ENCODE measurements at regions not wholly inside any gene's neighbourhood (a gene's known extent, or its start where the extent isn't known, plus 50 kb on each side); places are given as distances from the start of the nearest gene placed in this dataset.
A peak's percentile ranks its signal among the peaks of the same experiment; 100 is the strongest.

GRCh38 chr7:159197066-159197975 is 52.7 kb upstream of the VIPR2 start:
- Histone ChIP-seq H3K9me2 (ENCODE audit: insufficient read depth) (no peaks in the 10 kb centered on the region), H3K27me3 (ENCODE audit: insufficient read depth) (no peaks in the 10 kb centered on the region), H3K4me1 (ENCODE audit: insufficient read depth) (no peaks in the 10 kb centered on the region), H4K20me1 (replicated peaks; ENCODE audit: insufficient read depth) (no peaks in the 10 kb centered on the region), H3K79me2 (replicated peaks; ENCODE audit: insufficient read depth) (no peaks in the 10 kb centered on the region), H3F3A (replicated peaks; ENCODE audit: low read depth) (no peaks in the 10 kb centered on the region), H3K4me3 (no peak overlapping the region), H3K27ac (ENCODE audit: low read depth) (no peak overlapping the region), H2AFZ (no peak overlapping the region), H3K36me3 (ENCODE audit: insufficient read depth) (no peaks in the 10 kb centered on the region), H3K4me2 (no peak overlapping the region)
- Mint-ChIP-seq H3K9me3 (peaks cover 89% of the 10 kb centered on the region), H3K4me1 (no peaks in the 10 kb centered on the region), H3K27me3 (ENCODE audit: insufficient read depth, low read depth, poor library complexity) (no peaks in the 10 kb centered on the region), H3K27ac (no peak overlapping the region), H3K4me3 (no peak overlapping the region), H3K36me3 (ENCODE audit: low read depth) (peaks cover 18% of the 10 kb centered on the region; the same call in 2 of the 3 replicates)
- TF ChIP-seq, protein P1, sequence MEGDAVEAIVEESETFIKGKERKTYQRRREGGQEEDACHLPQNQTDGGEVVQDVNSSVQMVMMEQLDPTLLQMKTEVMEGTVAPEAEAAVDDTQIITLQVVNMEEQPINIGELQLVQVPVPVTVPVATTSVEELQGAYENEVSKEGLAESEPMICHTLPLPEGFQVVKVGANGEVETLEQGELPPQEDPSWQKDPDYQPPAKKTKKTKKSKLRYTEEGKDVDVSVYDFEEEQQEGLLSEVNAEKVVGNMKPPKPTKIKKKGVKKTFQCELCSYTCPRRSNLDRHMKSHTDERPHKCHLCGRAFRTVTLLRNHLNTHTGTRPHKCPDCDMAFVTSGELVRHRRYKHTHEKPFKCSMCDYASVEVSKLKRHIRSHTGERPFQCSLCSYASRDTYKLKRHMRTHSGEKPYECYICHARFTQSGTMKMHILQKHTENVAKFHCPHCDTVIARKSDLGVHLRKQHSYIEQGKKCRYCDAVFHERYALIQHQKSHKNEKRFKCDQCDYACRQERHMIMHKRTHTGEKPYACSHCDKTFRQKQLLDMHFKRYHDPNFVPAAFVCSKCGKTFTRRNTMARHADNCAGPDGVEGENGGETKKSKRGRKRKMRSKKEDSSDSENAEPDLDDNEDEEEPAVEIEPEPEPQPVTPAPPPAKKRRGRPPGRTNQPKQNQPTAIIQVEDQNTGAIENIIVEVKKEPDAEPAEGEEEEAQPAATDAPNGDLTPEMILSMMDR (conservative IDR thresholded peaks at IDR 0.05; ENCODE audit: low read depth in 2 of 2): no peak
- no peak for TF ChIP-seq EZH2phosphoT487 (IDR thresholded peaks at IDR 0.05; ENCODE audit: unreplicated experiment)
- ATAC-seq (peak; percentile 85), DNase-seq (ENCODE audit: low spot score) (peak; percentile 23)

- H3K79me2 ChIP-seq (replicated peaks; ENCODE audit: insufficient read depth): no peaks in the 10 kb centered on the region
- no peaks in the 10 kb centered on the region for H3K9me2 ChIP-seq (ENCODE audit: insufficient read depth)
- no peaks in the 10 kb centered on the region for H3K27me3 ChIP-seq (ENCODE audit: insufficient read depth)
- H3F3A ChIP-seq (replicated peaks; ENCODE audit: low read depth): no peaks in the 10 kb centered on the region
- H2AFZ ChIP-seq: no peak overlapping the region
- Mint-ChIP-seq H3K4me1 (peaks cover 2% of the 10 kb centered on the region; the same call in 1 of the 3 replicates), H3K9me3 (peaks cover 89% of the 10 kb centered on the region), H3K27me3 (ENCODE audit: insufficient read depth, low read depth, poor library complexity) (no peaks in the 10 kb centered on the region), H3K4me3 (no peak overlapping the region), H3K36me3 (ENCODE audit: low read depth) (peaks cover 21% of the 10 kb centered on the region; the same call in 2 of the 3 replicates), H3K27ac (no peak overlapping the region)
- H3K4me1 ChIP-seq (ENCODE audit: insufficient read depth): no peaks in the 10 kb centered on the region
- no peak overlapping the region for H3K4me3 ChIP-seq
- H3K36me3 ChIP-seq (ENCODE audit: insufficient read depth): no peaks in the 10 kb centered on the region
- H4K20me1 ChIP-seq (replicated peaks; ENCODE audit: insufficient read depth): no peaks in the 10 kb centered on the region
- ATAC-seq: no peak
- no peak overlapping the region for H3K4me2 ChIP-seq
- H3K27ac ChIP-seq (ENCODE audit: low read depth): no peak overlapping the region
- no peak for DNase-seq (ENCODE audit: low spot score)
- no peak for TF ChIP-seq EZH2phosphoT487 (IDR thresholded peaks at IDR 0.05; ENCODE audit: unreplicated experiment)
- no peak for TF ChIP-seq ZNF114 (CRISPR knock-in tag; IDR thresholded peaks at IDR 0.05)
- TF ChIP-seq EZH2 (IDR thresholded peaks at IDR 0.05; ENCODE audit: low read depth, unreplicated experiment): no peak
- TF ChIP-seq JUNB (IDR thresholded peaks at IDR 0.05; ENCODE audit: unreplicated experiment): no peak
- no peak for TF ChIP-seq CREB1 (CRISPR knock-in tag; IDR thresholded peaks at IDR 0.05; ENCODE audit: low read depth)
- TF ChIP-seq, protein P2, sequence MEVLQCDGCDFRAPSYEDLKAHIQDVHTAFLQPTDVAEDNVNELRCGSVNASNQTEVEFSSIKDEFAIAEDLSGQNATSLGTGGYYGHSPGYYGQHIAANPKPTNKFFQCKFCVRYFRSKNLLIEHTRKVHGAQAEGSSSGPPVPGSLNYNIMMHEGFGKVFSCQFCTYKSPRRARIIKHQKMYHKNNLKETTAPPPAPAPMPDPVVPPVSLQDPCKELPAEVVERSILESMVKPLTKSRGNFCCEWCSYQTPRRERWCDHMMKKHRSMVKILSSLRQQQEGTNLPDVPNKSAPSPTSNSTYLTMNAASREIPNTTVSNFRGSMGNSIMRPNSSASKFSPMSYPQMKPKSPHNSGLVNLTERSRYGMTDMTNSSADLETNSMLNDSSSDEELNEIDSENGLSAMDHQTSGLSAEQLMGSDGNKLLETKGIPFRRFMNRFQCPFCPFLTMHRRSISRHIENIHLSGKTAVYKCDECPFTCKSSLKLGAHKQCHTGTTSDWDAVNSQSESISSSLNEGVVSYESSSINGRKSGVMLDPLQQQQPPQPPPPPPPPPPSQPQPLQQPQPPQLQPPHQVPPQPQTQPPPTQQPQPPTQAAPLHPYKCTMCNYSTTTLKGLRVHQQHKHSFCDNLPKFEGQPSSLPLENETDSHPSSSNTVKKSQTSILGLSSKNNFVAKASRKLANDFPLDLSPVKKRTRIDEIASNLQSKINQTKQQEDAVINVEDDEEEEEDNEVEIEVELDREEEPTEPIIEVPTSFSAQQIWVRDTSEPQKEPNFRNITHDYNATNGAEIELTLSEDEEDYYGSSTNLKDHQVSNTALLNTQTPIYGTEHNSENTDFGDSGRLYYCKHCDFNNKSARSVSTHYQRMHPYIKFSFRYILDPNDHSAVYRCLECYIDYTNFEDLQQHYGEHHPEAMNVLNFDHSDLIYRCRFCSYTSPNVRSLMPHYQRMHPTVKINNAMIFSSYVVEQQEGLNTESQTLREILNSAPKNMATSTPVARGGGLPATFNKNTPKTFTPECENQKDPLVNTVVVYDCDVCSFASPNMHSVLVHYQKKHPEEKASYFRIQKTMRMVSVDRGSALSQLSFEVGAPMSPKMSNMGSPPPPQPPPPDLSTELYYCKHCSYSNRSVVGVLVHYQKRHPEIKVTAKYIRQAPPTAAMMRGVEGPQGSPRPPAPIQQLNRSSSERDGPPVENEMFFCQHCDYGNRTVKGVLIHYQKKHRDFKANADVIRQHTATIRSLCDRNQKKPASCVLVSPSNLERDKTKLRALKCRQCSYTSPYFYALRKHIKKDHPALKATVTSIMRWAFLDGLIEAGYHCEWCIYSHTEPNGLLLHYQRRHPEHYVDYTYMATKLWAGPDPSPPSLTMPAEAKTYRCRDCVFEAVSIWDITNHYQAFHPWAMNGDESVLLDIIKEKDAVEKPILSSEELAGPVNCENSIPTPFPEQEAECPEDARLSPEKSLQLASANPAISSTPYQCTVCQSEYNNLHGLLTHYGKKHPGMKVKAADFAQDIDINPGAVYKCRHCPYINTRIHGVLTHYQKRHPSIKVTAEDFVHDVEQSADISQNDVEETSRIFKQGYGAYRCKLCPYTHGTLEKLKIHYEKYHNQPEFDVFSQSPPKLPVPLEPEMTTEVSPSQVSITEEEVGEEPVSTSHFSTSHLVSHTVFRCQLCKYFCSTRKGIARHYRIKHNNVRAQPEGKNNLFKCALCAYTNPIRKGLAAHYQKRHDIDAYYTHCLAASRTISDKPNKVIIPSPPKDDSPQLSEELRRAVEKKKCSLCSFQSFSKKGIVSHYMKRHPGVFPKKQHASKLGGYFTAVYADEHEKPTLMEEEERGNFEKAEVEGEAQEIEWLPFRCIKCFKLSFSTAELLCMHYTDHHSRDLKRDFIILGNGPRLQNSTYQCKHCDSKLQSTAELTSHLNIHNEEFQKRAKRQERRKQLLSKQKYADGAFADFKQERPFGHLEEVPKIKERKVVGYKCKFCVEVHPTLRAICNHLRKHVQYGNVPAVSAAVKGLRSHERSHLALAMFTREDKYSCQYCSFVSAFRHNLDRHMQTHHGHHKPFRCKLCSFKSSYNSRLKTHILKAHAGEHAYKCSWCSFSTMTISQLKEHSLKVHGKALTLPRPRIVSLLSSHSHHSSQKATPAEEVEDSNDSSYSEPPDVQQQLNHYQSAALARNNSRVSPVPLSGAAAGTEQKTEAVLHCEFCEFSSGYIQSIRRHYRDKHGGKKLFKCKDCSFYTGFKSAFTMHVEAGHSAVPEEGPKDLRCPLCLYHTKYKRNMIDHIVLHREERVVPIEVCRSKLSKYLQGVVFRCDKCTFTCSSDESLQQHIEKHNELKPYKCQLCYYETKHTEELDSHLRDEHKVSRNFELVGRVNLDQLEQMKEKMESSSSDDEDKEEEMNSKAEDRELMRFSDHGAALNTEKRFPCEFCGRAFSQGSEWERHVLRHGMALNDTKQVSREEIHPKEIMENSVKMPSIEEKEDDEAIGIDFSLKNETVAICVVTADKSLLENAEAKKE (CRISPR knock-in tag; IDR thresholded peaks at IDR 0.05): no peak
- no peak for TF ChIP-seq POLR2AphosphoS5 (IDR thresholded peaks at IDR 0.05; ENCODE audit: low read depth)
- no peak for TF ChIP-seq ZNF331 (CRISPR knock-in tag; IDR thresholded peaks at IDR 0.05; ENCODE audit: low read depth)
These were observed 51.9 kb upstream of the VIPR2 start for GRCh38 chr7:159196584-159196983.

All from GM23338 (cell line).